GM12872 (cell line): ENCODE measurements at regions not wholly inside any gene's neighbourhood (a gene's known extent, or its start where the extent isn't known, plus 50 kb on each side); places are given as distances from the start of the nearest gene placed in this dataset.

Experiments used
- CTCF ChIP-seq: IDR thresholded peaks from 3 replicates; pipeline ENCODE4 v1.5.1; 2011; ENCODE audit warnings: low read depth, mild to moderate bottlenecking, low read length, moderate library complexity; ENCODE audit not compliant: insufficient read depth

GRCh38 chr1:87720561-87720960, 391.9 kb downstream of the LMO4 start:
- no peak for TF ChIP-seq CTCF

GRCh38 chr1:87723193-87723592, 394.5 kb downstream of the LMO4 start:
- TF ChIP-seq CTCF = no peak

- no peak for TF ChIP-seq CTCF
Observed at GRCh38 chr1:87728169-87728568, 399.5 kb downstream of the LMO4 start.

GRCh38 chr1:87730274-87731216, 401.9 kb downstream of the LMO4 start:
- TF ChIP-seq CTCF = no peak

GRCh38 chr1:87733386-87733785, 404.7 kb downstream of the LMO4 start:
- TF ChIP-seq CTCF = no peak

GRCh38 chr1:87735750-87736149, 407.1 kb downstream of the LMO4 start:
- no peak for TF ChIP-seq CTCF

- no peak for TF ChIP-seq CTCF
Observed at GRCh38 chr1:87739141-87739540, 410.5 kb downstream of the LMO4 start.
